ENCODE measurements at regions not wholly inside any gene's neighbourhood (a gene's known extent, or its start where the extent isn't known, plus 50 kb on each side); places are given as distances from the start of the nearest gene placed in this dataset.
"Not testable (repeated sequence)": the region's sequence is repeated elsewhere in the genome, so short reads cannot be mapped to it uniquely, and the experiment has no call there.

GRCh38 chr7:93799750-93800357, 90.7 kb downstream of the TFPI2 start:
- Histone ChIP-seq H3K23ac (ENCODE audit: insufficient read length, low read depth, low read length) (no peak overlapping the region), H3K27me3 (ENCODE audit: insufficient read depth, low read length) (no peaks in the 10 kb centered on the region), H2BK20ac (ENCODE audit: low read depth, low read length, poor library complexity, severe bottlenecking) (no peak overlapping the region), H2AK5ac (ENCODE audit: insufficient read length, low read length) (no peak overlapping the region), H4K5ac (ENCODE audit: insufficient read length, low read depth, low read length) (no peak overlapping the region), H3K9ac (ENCODE audit: extremely low read depth, insufficient read length, low read length) (no peak overlapping the region), H2BK120ac (ENCODE audit: low read depth, low read length, poor library complexity, severe bottlenecking) (no peak overlapping the region), H3K14ac (ENCODE audit: insufficient read depth, low read length) (no peak overlapping the region), H2BK5ac (ENCODE audit: insufficient read length, low read length) (no peak overlapping the region), H4K20me1 (ENCODE audit: control insufficient read depth, insufficient read depth, insufficient read length) (no peaks in the 10 kb centered on the region), H3K9me3 (ENCODE audit: control insufficient read depth, low read depth, low read length) (no peaks in the 10 kb centered on the region), H2BK15ac (ENCODE audit: low read depth, low read length) (no peak overlapping the region), H3K4me1 (ENCODE audit: insufficient read depth, low read length) (no peaks in the 10 kb centered on the region), H3K23me2 (ENCODE audit: insufficient read length, low read depth, low read length, poor library complexity, severe bottlenecking) (no peaks in the 10 kb centered on the region), H2AFZ (ENCODE audit: low read length) (no peak overlapping the region), H3K79me1 (ENCODE audit: insufficient read depth, low read depth, low read length, poor library complexity, severe bottlenecking) (no peaks in the 10 kb centered on the region), H3K27ac (ENCODE audit: insufficient read length, low read depth, low read length) (no peak overlapping the region), H3K4ac (ENCODE audit: low read depth, low read length) (no peak overlapping the region), H3K79me2 (ENCODE audit: insufficient read depth, low read length) (no peaks in the 10 kb centered on the region), H4K91ac (ENCODE audit: insufficient read length, low read depth, low read length) (no peak overlapping the region), H3K4me2 (ENCODE audit: insufficient read depth, insufficient read length, low read length) (no peak overlapping the region), H2BK12ac (ENCODE audit: insufficient read length, low read depth, low read length) (no peak overlapping the region), H3K56ac (ENCODE audit: insufficient read length, low read depth, low read length) (no peak overlapping the region), H3K18ac (ENCODE audit: insufficient read length, low read depth, low read length) (no peak overlapping the region), H3T11ph (ENCODE audit: low read length) (no peak overlapping the region), H4K8ac (replicated peaks; ENCODE audit: insufficient read length, low read depth, low read length) (no peak overlapping the region)
- no peak overlapping the region for H3K4me3 Mint-ChIP-seq
- H3K9me3 Mint-ChIP-seq: peaks cover 7 to 16% of the 10 kb centered on the region in 2 experiments; a peak in 3 of 5 replicates
- peaks cover 0 to 10% (median 2%) of the 10 kb centered on the region in 3 experiments; a peak in 4 of 7 replicates for H3K36me3 Mint-ChIP-seq (ENCODE audit: insufficient read depth in 1 of 3, low read depth in 3 of 3)
- no peaks in the 10 kb centered on the region for H3K4me1 Mint-ChIP-seq
- no peak overlapping the region for H3K27ac Mint-ChIP-seq
- no peaks in the 10 kb centered on the region for H3K27me3 Mint-ChIP-seq (ENCODE audit: low read depth)
- TF ChIP-seq, protein P1, sequence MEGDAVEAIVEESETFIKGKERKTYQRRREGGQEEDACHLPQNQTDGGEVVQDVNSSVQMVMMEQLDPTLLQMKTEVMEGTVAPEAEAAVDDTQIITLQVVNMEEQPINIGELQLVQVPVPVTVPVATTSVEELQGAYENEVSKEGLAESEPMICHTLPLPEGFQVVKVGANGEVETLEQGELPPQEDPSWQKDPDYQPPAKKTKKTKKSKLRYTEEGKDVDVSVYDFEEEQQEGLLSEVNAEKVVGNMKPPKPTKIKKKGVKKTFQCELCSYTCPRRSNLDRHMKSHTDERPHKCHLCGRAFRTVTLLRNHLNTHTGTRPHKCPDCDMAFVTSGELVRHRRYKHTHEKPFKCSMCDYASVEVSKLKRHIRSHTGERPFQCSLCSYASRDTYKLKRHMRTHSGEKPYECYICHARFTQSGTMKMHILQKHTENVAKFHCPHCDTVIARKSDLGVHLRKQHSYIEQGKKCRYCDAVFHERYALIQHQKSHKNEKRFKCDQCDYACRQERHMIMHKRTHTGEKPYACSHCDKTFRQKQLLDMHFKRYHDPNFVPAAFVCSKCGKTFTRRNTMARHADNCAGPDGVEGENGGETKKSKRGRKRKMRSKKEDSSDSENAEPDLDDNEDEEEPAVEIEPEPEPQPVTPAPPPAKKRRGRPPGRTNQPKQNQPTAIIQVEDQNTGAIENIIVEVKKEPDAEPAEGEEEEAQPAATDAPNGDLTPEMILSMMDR (conservative IDR thresholded peaks at IDR 0.05): peak; percentile 72
- DNase-seq: no peak
- no CpG with 5 or more reads among the region's 5 CpGs for WGBS (ENCODE audit: extremely low coverage, insufficient read length, low lambda C conversion rate)

- not testable (repeated sequence) for H4K5ac ChIP-seq (ENCODE audit: insufficient read length, low read depth, low read length); H3K4ac ChIP-seq (ENCODE audit: low read depth, low read length); H2BK5ac ChIP-seq (ENCODE audit: insufficient read length, low read length); H2AFZ ChIP-seq (ENCODE audit: low read length); H3K79me1 ChIP-seq (ENCODE audit: insufficient read depth, low read depth, low read length, poor library complexity, severe bottlenecking); H3K9me3 Mint-ChIP-seq; H3K9me3 ChIP-seq (ENCODE audit: control insufficient read depth, low read depth, low read length); H3K79me2 ChIP-seq (ENCODE audit: insufficient read depth, low read length); H3K4me2 ChIP-seq (ENCODE audit: insufficient read depth, insufficient read length, low read length); H4K20me1 ChIP-seq (ENCODE audit: control insufficient read depth, insufficient read depth, insufficient read length); H3T11ph ChIP-seq (ENCODE audit: low read length); H3K27ac ChIP-seq (ENCODE audit: insufficient read length, low read depth, low read length); H3K56ac ChIP-seq (ENCODE audit: insufficient read length, low read depth, low read length); H3K4me1 ChIP-seq (ENCODE audit: insufficient read depth, low read length); H3K23me2 ChIP-seq (ENCODE audit: insufficient read length, low read depth, low read length, poor library complexity, severe bottlenecking); H2BK12ac ChIP-seq (ENCODE audit: insufficient read length, low read depth, low read length); H3K27me3 Mint-ChIP-seq (ENCODE audit: low read depth); H3K36me3 Mint-ChIP-seq (ENCODE audit: insufficient read depth in 1 of 3, low read depth in 3 of 3); H3K23ac ChIP-seq (ENCODE audit: insufficient read length, low read depth, low read length); DNase-seq; H2AK5ac ChIP-seq (ENCODE audit: insufficient read length, low read length); H4K91ac ChIP-seq (ENCODE audit: insufficient read length, low read depth, low read length); H3K14ac ChIP-seq (ENCODE audit: insufficient read depth, low read length); H2BK15ac ChIP-seq (ENCODE audit: low read depth, low read length); H2BK20ac ChIP-seq (ENCODE audit: low read depth, low read length, poor library complexity, severe bottlenecking); H4K8ac ChIP-seq (replicated peaks; ENCODE audit: insufficient read length, low read depth, low read length); H2BK120ac ChIP-seq (ENCODE audit: low read depth, low read length, poor library complexity, severe bottlenecking); H3K27me3 ChIP-seq (ENCODE audit: insufficient read depth, low read length)
- no CpG with 5 or more reads among the region's 33 CpGs for WGBS (ENCODE audit: extremely low coverage, insufficient read length, low lambda C conversion rate)
- peak overlapping the region; percentile 85 for H3K18ac ChIP-seq (ENCODE audit: insufficient read length, low read depth, low read length)
- Mint-ChIP-seq H3K4me3 (peak overlapping the region in 1 of 2 experiments; percentile 63; a peak in 2 of 5 replicates), H3K4me1 (peaks cover 4 to 14% of the 10 kb centered on the region in 2 experiments; a peak in 2 of 4 replicates), H3K27ac (peak overlapping the region in 2 of 3 experiments; percentile 94; a peak in 4 of 7 replicates)
- H3K9ac ChIP-seq (ENCODE audit: extremely low read depth, insufficient read length, low read length): peak overlapping the region; percentile 74
Observed at GRCh38 chr7:93793084-93793697, 97.4 kb downstream of the TFPI2 start.

Measured in H9 (cell line).